Upper lobe of left lung (tissue), 6 donors: ENCODE measurements at regions not wholly inside any gene's neighbourhood (a gene's known extent, or its start where the extent isn't known, plus 50 kb on each side); places are given as distances from the start of the nearest gene placed in this dataset.

Source experiments
- ATAC-seq, 2 donors: fragments of 200-7000 bp; cut with Tn5 transposase; one replicate each; pipeline ENCODE4 v1.9.1; 2022; ENCODE audit warnings: mild to moderate bottlenecking in 2 of 2, moderate library complexity in 2 of 2; ENCODE audit not compliant: low FRiP score in 2 of 2
- DNase-seq, 2 donors: peaks; one replicate each; pipeline ENCODE4 v3.0.0-alpha.2; 2019 to 2020
- H3K27ac ChIP-seq, 4 donors: fragments of 200-600 bp; sonication (generic); one replicate each; pipeline ENCODE4 v1.5.1; 2016 to 2019
- H3K27me3 ChIP-seq, 4 donors: fragments of 200-600 bp; sonication (generic); one replicate each; pipeline ENCODE4 v1.5.1; 2017 to 2019
- H3K36me3 ChIP-seq, 4 donors: fragments of 200-600 bp; sonication (generic); one replicate each; pipeline ENCODE4 v1.5.1; 2016 to 2019
- H3K4me1 ChIP-seq, 4 donors: fragments of 200-600 bp; sonication (generic); one replicate each; pipeline ENCODE4 v1.5.1; 2018 to 2019
- H3K4me3 ChIP-seq, 4 donors: fragments of 200-600 bp; sonication (generic); one replicate each; pipeline ENCODE4 v1.5.1; 2017 to 2019; ENCODE audit warnings: mild to moderate bottlenecking in 2 of 4, moderate library complexity in 1 of 4
- H3K9me3 ChIP-seq, 4 donors: fragments of 200-600 bp; sonication (generic); one replicate each; pipeline ENCODE4 v1.5.1; 2018 to 2019
- EP300 ChIP-seq, 4 donors: sonication (generic); formaldehyde crosslinking; IDR thresholded peaks; one replicate each; pipeline ENCODE4 v1.5.1; 2017; ENCODE audit warnings: antibody characterized with exemption in 4 of 4, control low read depth in 2 of 4
- POLR2A ChIP-seq, 4 donors: fragments of 450-650 bp; IDR thresholded peaks; one replicate each; pipeline ENCODE4 v1.5.1; 2016 to 2017; ENCODE audit warnings: antibody characterized with exemption in 4 of 4, mild to moderate bottlenecking in 2 of 4
- POLR2AphosphoS5 ChIP-seq, 2 donors: sonication (generic); formaldehyde crosslinking; IDR thresholded peaks; one replicate each; pipeline ENCODE4 v1.5.1; 2017; ENCODE audit warnings: antibody characterized with exemption in 2 of 2
- WGBS, 2 donors: methylation state at CpG; one replicate each; pipeline ENCODE4 v1.1.5; 2017 to 2018; 5-methylcytosine and 5-hydroxymethylcytosine counted together
- TF ChIP-seq, protein P1 (sequence below), 6 experiments: fragments of 450-650 bp in 4 of 6; fragments of 200-600 bp in 2 of 6; sonication (generic) in 2 of 6; IDR thresholded peaks; one replicate each; pipeline ENCODE4 v1.5.1; 2016 to 2019; ENCODE audit warnings: antibody characterized with exemption in 6 of 6
- donor health status: DM: no; HTN: no; CAD: no; lungs with moderate emphysema.
- donor health status: DM: no; HTN: yes; CAD: no; lungs with severe emphysema.

- no peak overlapping the region for H3K4me3 ChIP-seq
- WGBS, 2 donors, result 65 to 89% methylated on average over 2 of the region's 2 CpGs
- no peaks in the 10 kb centered on the region for H3K27me3 ChIP-seq
- TF ChIP-seq, protein P1, sequence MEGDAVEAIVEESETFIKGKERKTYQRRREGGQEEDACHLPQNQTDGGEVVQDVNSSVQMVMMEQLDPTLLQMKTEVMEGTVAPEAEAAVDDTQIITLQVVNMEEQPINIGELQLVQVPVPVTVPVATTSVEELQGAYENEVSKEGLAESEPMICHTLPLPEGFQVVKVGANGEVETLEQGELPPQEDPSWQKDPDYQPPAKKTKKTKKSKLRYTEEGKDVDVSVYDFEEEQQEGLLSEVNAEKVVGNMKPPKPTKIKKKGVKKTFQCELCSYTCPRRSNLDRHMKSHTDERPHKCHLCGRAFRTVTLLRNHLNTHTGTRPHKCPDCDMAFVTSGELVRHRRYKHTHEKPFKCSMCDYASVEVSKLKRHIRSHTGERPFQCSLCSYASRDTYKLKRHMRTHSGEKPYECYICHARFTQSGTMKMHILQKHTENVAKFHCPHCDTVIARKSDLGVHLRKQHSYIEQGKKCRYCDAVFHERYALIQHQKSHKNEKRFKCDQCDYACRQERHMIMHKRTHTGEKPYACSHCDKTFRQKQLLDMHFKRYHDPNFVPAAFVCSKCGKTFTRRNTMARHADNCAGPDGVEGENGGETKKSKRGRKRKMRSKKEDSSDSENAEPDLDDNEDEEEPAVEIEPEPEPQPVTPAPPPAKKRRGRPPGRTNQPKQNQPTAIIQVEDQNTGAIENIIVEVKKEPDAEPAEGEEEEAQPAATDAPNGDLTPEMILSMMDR (IDR thresholded peaks at IDR 0.05), result no peak
- TF ChIP-seq POLR2AphosphoS5 (IDR thresholded peaks at IDR 0.05) (no peak), EP300 (IDR thresholded peaks at IDR 0.05) (no peak), POLR2A (IDR thresholded peaks at IDR 0.05) (no peak)
- H3K36me3 ChIP-seq, result no peaks in the 10 kb centered on the region
- no peaks in the 10 kb centered on the region for H3K4me1 ChIP-seq
- ATAC-seq (no peak), DNase-seq (no peak)
- no peak overlapping the region for H3K27ac ChIP-seq
- H3K9me3 ChIP-seq, result no peaks in the 10 kb centered on the region
These were observed 550.9 kb upstream of the ADAMTS9 start for GRCh38 chr3:65238652-65239051.

- no peaks in the 10 kb centered on the region for H3K27me3 ChIP-seq
- WGBS, 2 donors, result 57 to 68% methylated on average over 2 of the region's 2 CpGs
- ATAC-seq (no peak), DNase-seq (no peak)
- no peak overlapping the region for H3K27ac ChIP-seq
- H3K4me3 ChIP-seq, result no peak overlapping the region
- no peaks in the 10 kb centered on the region for H3K9me3 ChIP-seq
- no peaks in the 10 kb centered on the region for H3K36me3 ChIP-seq
- H3K4me1 ChIP-seq, result no peaks in the 10 kb centered on the region
- TF ChIP-seq POLR2AphosphoS5 (IDR thresholded peaks at IDR 0.05) (no peak), POLR2A (IDR thresholded peaks at IDR 0.05) (no peak), EP300 (IDR thresholded peaks at IDR 0.05) (no peak)
- TF ChIP-seq, protein P1 (IDR thresholded peaks at IDR 0.05), result no peak
These were observed 546.7 kb upstream of the ADAMTS9 start for GRCh38 chr3:65234499-65234898.

DNA sequence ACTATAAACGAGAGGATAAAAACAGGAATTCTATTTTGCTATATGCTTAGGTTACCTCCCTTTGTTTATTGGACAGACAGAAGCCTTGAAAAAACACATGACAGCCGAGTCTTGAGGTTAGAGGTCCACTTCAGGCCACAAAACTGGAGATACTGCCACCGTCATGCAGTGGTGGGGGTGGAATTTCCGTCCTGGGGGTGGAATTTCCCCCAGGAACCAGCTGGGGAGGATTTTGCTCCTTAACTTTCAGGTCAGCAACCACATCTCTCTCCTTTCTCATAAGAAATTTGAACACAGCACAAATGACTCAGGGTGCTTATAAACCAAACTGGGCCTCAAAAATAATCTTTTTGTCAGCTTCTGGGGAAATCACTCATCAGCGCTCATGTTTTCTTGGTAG, 545.8 kb upstream of the ADAMTS9 start:
- Histone ChIP-seq H3K36me3 (no peaks in the 10 kb centered on the region), H3K4me3 (no peak overlapping the region), H3K27me3 (no peaks in the 10 kb centered on the region), H3K27ac (no peak overlapping the region), H3K9me3 (no peaks in the 10 kb centered on the region), H3K4me1 (no peaks in the 10 kb centered on the region)
- no peak for ATAC-seq
- TF ChIP-seq, protein P1 (IDR thresholded peaks at IDR 0.05), result no peak
- TF ChIP-seq POLR2AphosphoS5 (IDR thresholded peaks at IDR 0.05), result no peak
- TF ChIP-seq POLR2A (IDR thresholded peaks at IDR 0.05), result no peak
- no peak for TF ChIP-seq EP300 (IDR thresholded peaks at IDR 0.05)
- WGBS, 2 donors, result 89 to 90% methylated on average over 5 of the region's 5 CpGs
- DNase-seq, result no peak

GRCh38 chr3:65231544-65231943, 543.7 kb upstream of the ADAMTS9 start:
- no peak for DNase-seq
- Histone ChIP-seq H3K27ac (no peak overlapping the region), H3K4me3 (no peak overlapping the region), H3K36me3 (no peaks in the 10 kb centered on the region), H3K4me1 (no peaks in the 10 kb centered on the region), H3K27me3 (no peaks in the 10 kb centered on the region), H3K9me3 (no peaks in the 10 kb centered on the region)
- no peak for TF ChIP-seq EP300 (IDR thresholded peaks at IDR 0.05)
- no peak for ATAC-seq
- 85% methylated on average over 4 of the region's 4 CpGs for WGBS, 2 donors

DNA sequence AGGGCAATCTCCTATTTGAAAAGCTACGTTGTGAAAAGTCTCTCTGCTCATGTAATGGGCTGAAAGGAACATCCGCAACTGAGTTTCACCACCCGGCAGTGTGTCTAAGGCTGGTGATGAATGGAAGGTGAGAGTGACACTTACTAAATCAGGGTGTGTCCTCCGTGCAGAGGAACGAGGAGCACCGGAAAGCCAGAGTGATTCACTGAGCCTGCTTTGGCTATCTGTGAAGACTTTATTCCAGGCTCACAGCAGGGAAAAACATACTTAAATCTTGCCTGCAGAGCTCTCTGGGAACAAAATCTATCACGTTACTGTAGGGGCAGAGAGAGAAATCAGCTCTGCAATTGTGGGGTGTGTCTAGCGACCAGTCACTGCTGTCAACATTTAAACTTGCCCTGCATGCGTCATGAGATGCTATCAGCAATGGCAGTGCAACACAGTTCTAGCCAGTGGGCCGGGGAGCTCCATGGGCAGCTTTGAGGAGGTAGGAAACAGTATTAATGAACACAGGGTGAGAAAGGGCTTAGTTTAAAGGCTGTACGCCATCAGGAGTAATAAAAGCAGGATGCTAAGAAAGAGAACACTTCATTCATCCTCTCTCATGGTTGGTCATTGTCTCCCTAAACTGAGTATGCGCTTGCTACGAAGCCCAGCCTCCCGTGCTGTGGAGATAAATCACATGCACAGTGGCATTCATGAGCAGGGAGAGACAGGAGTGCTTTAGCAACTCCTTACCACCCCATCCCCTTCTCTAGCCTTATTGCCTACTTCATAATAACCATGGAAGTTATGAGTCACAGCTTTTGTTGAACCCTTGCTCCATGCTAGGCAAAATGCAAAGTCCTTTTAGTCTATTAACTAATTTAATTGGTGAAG, 542.7 kb upstream of the ADAMTS9 start:
- H3K36me3 ChIP-seq, result no peaks in the 10 kb centered on the region
- no peak overlapping the region for H3K27ac ChIP-seq
- no peak for DNase-seq
- no peaks in the 10 kb centered on the region for H3K4me1 ChIP-seq
- 82 to 88% methylated on average over 14 of the region's 14 CpGs for WGBS, 2 donors
- H3K4me3 ChIP-seq, result no peak overlapping the region
- H3K27me3 ChIP-seq, result no peaks in the 10 kb centered on the region
- TF ChIP-seq POLR2A (IDR thresholded peaks at IDR 0.05) (no peak), POLR2AphosphoS5 (IDR thresholded peaks at IDR 0.05) (no peak), EP300 (IDR thresholded peaks at IDR 0.05) (no peak)
- TF ChIP-seq, protein P1 (IDR thresholded peaks at IDR 0.05), result no peak
- ATAC-seq, result no peak
- no peaks in the 10 kb centered on the region for H3K9me3 ChIP-seq
